GM19351 (cell line): ENCODE measurements at regions not wholly inside any gene's neighbourhood (a gene's known extent, or its start where the extent isn't known, plus 50 kb on each side); places are given as distances from the start of the nearest gene placed in this dataset.
"Not testable (repeated sequence)": the region's sequence is repeated elsewhere in the genome, so short reads cannot be mapped to it uniquely, and the experiment has no call there.

Source experiments
- ATAC-seq: cut with Tn5 transposase; IDR thresholded peaks from one replicate; pipeline ENCODE4 v1.9.1; 2021; ENCODE audit warnings: mild to moderate bottlenecking, moderate library complexity; ENCODE audit not compliant: unreplicated experiment

DNA sequence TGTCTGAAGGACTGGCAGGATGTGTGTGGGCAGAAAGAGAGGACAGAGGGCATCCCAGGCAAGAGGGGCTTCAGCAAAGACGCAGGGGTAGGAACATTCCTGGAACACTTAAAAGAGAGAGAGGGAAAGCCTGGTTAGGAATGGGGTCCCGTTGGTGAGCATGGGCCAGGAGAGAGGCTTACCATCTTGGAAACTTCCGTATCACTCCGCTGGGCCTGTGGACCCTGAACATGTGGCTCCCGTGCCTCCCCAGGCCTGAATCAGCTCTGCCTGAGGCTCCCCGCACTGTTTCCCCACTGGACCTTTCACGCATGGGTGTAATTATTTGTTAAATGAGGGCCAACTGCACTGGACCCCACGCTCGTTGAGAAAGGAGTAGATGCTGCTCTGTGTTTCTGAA lies 191.1 kb upstream of the GLI2 start:
- no peak for ATAC-seq

DNA sequence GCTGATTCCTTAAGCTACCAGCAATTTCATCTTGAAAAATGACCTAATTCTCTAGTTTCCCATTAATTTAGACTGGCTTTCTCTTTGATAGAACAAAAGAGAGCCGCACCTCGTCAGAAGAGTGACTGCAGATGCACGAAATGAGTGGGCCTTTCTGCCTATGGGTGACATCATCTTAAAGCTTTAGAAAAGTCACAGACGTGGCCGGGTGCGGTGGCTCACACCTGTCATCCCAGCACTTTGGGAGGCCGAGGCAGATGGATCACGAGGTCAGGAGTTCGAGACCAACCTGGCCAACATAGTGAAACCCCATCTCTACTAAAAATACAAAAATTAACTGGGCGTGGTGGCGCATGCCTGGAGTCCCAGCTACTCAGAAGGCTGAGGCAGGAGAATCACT lies 190.7 kb upstream of the GLI2 start:
- ATAC-seq, result not testable (repeated sequence)

DNA sequence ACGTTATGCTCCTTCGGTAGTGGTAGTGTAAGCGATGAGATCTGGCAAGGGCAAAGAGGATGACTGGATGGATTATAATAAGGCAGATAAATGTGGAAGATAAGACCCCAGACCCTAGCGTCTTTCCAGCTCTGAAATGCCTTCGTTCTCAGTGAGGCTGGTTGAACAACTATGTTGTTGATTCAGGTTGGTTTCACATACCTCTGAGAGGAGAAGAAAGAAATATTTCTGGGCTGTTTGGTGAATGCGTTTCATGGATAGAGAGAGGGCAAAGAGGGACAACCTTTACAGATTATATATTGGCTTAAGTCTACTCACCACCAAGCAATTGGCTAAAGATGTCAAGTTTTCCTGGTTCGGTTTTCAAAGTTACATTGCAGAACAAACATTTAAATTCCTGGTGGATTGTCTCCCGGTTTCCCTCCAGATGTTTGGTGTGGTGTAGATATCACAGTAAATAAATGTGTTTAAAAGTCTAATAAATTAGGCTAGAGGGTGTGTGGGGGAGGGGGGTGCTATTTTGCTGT lies 190.1 kb upstream of the GLI2 start:
- no peak for ATAC-seq

DNA sequence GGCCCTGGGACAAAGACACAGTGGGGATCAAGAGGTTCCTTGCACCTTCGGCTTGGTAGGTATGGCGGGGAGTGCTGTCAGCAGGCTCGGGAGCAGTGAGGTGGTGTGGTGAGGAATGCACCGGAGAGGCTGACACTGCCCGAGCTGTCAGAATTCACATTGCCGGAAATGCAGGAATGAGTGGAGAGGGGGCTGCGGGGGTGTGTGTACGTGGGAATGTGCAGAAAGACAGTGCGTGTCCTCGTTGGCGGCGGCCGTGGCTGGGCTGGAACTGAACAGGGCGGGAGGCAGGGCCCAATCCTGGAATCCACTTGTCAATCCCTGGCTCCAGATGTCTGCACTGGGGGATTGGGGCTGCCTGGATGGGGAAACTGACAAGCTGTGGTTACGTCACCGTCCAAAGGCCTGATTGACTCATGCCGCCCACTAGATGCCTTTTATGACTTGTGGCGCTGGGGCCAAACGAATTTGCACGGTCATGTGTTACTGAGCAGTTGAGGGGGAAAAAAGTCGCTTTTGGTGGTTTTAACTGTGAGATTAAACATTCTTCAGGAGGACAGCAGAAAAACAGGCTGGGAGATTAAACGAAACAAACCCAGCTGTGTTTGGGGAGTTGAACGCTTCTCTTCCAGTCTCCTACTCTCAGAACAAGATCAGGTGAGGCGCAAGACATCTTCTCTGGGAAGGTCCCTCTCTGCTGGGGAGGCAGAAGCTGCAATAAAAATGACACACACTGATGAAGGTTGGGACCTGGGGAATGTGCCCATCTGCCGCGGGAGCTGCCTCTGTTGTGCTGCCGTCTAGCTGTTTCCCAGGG lies 189.4 kb upstream of the GLI2 start:
- ATAC-seq, result no peak

DNA sequence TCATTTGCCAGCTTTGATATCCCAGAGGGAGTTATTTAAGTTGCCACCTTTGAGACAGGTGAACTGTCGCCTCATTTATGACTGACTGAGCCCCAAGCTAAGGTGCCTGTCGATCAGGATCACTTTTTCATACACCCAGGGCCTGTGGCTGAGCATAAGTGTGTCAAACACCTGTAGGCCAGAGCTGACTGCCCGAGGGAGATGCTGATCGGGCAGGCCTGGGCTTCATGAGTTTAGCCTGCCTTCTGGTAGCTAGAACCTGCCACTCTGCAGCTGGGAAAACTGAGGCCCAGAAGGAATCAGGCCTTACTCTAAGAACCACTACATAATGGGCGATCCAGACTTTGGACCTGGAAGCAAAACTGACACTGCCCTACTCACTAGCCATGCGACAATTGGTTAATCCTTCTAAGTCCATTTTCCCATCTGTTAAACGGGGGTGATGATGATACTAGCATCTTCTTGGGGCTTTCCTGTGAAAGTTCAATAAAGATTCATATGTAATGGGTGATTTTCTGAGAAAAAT lies 188.7 kb upstream of the GLI2 start:
- no peak for ATAC-seq

DNA sequence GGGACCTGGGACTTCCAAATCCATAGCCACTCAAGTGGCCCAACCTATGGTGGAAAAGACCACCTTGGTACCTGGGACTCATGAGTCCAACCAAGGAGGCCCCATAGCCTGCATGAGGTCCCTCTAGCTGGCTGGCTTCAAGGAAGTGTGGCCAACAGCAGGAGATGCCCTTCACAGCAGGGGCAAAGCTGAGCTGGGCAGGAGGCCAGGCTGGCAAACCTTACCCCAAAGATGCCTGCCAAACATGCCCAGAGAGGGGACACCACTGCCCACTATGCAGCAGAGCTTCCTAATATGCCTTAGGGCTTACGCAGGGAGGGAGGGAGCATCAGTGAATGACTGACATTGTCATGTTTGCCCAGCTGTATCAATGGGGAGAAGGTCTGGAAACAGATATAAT lies 188.0 kb upstream of the GLI2 start:
- ATAC-seq, result no peak

DNA sequence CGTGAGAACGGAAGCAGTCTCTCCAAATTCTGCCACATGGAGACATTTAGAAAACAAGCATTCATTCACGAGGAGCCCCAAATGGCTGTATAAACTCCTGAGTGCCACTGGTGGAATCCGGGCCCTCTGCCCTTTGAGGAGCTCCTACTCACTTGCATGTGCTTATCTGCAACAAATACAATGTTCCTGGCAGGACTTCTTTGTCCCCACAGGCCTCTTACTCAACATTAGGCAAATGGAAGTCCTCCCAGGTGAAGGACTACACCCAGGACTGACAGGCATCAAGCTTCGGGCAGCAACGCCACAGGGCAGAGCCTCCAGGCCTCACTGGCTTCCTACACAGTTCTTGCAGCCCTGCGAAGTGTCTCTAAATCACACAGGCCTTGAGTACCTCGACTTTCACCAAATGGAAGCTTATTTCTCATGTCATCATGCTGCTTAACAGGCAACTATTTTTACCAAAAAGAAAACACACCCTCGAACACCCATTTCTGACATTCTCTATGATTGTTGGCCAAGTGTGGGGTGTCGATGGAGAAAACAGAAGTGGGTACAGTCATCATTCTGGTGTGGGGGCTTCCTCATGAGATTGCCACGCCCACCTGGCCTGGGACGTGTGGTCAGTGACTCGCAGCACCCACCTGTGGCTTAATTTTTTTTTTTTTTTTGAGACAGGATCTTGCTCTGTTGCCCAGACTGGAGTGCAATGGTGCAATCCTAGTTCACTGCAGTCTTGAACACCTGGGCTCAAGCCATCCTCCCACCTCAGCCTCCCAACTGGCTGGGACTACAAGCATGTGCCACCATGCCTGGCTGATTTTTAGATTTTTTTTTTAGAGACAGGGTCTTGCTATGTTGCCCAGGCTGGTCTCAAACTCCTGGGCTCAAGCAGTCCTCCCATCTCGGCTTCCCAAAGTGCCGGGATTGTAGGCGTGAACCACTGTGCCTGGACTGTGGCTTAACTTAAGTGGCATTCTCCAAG lies 186.8 kb upstream of the GLI2 start:
- no peak for ATAC-seq

DNA sequence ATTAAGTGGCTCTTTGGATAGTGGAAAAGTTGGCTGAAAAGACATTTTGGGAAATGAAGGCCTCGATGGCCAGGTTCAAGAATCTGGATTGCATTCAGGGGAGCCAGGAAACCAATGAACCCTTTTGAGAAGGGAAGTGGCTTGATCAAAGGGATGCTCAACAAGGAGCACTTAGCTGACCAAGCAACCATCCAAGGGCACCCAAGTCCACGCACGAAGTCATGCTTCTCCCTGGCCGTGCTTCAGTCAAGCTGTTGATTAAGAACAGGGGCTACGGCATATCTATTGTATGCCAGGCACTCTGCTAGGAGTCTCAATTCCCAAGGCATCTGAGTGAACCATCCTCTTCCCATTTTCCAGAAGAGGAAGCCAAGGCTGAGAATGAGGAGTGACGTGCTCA lies 185.8 kb upstream of the GLI2 start:
- ATAC-seq, result no peak

DNA sequence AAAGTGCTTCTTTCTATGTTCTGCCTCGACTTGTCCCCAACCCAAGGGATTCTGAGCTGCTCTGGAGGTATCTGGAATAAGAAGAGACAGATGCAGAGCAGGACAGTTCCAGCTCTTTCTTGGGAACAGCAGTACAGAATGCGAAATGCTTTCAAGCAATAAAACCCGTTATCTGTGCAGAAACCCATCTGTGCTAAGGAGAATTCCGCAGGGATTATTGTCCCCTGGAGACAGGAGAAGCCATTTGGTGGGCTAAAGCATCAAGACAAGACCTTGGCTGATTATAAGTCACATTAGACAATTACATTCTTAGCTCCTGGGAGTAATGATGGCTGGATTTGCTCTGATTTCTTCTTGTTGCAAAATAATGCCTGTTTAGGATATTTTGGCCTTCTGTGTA lies 185.4 kb upstream of the GLI2 start:
- ATAC-seq, result no peak

DNA sequence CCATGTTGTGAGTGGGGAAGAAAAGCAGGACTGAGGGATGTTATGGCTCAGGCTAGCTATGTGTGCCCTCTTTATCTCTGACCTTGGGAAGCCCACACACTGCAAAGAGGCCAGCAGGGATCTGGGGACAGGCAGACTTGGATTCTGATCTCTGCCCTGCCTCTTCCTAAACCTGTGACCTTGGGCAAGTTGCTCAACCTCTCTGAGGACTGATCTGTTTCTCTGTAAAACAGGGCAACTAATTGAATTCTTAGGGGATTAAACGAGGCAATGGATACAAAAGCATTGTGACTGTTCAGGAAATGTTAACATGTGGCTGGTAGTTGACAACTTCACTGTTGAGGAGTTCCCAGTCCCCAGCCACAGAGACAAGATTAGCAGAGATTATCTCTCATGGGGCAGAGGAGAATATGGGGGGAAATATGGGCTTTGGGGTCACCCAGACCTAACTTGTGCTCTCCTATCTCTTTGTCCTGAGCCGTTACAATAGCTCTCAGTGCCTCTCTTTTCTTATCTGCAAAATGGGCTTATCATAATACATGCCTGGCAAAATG lies 184.7 kb upstream of the GLI2 start:
- no peak for ATAC-seq

DNA sequence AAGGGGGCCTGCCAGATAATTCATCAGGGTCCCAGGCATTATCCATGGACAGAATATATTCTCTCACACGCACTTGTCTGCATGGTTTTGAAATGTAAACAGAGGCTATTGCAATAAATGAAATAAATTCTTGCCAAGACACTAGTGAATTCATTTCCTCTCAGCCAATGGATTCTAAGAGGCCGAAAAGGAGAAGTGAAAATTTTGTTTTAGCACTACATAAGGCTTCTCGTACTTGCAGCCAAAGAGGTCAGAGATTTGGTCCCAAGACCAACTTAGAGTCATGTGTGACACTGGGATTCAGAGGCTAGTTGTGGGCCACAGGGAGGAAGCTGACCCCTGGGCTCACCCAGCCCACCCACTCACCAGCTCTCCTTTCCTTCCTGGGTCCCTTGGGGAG lies 184.1 kb upstream of the GLI2 start:
- ATAC-seq, result peak; percentile 85

DNA sequence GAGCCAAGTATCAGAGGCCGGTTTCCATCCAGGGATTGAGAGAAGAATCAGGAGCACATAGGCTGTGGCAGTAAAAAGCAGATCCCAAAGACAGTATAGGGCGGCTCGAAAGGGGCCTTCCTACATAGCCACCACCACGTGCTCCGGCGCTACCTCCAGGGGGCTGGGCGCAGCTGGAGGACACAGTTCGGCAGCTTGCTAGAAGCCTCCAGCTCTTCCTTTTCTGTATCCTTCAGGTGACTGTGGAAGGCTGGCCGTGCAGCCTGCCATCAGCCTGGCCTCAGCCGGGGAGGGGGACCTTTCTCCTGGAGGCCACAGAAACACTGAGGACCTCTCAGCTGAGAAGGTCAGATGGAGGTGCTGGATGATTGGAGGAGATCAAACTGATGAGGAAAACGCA lies 183.6 kb upstream of the GLI2 start:
- no peak for ATAC-seq

DNA sequence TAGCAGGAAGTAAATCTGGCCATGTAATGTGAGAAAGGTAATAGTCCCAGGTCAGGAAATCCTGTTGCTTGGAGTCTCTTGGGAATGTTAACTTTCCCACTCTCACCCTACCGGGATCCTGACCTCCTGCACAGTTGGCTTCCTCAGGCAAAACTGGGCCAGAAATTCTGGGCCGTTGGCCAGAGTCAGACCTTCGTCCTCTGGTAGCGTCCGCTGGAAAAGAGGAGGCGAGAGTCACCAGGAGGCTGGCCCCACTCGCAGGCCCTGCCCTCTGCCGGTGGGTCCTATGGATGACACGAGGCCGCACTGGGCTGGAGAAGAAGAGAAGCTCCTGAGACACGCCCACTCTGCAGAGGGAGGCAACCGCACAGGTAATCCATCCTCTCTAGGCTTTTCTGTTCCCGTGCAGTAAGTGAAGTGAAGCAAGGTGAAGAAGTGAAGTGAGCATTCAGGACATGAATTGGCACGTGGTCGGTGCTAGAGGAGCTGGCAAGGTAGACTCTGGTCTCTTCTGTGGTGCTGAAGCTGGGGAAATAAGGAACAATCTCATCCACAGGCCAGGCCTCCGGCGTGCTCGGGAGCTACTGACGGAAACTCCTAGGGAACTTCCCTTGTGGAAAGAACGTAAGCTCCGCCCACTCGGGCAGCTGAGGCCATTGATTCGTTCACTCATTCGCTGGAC lies 182.7 kb upstream of the GLI2 start:
- no peak for ATAC-seq

DNA sequence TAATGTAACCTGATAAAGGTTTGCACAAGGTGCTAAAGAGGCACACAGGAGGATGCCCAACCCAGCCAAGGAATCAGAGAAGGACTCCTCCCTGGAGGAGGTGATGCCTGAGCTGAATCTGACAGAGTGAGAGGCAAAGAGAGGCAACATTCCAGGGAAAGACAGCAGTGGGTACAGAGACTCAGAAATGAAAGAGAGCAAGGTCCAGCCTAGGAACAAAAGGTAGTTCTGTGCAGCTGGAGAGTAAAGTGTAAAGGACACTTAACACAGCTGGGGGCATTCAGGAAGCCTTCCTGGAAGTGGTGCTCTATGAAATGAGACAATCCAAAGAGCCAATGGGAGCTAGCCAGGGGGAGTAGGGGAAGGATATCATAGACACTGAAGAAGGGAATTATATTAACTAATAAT lies 181.0 kb upstream of the GLI2 start:
- ATAC-seq, result no peak

DNA sequence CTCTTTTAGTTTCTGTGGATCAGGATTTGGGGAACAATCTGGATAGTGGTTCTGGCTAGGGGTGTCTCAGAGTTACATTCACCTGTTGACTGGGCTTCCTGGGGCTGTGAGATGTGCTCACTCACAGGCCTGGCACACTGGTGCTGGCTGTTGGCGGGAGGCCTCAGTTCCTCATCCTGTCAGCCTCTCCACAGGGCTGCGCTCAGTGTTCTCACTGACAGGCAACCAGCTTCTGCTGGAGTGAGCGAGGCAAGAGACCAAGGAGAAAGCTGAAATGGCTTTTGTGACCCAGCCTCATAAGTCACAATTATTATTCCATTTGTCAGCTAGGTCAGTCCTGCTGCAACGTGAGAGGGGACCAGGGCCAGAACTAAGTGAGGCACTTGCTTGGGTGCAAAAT lies 180.6 kb upstream of the GLI2 start:
- ATAC-seq, result no peak

DNA sequence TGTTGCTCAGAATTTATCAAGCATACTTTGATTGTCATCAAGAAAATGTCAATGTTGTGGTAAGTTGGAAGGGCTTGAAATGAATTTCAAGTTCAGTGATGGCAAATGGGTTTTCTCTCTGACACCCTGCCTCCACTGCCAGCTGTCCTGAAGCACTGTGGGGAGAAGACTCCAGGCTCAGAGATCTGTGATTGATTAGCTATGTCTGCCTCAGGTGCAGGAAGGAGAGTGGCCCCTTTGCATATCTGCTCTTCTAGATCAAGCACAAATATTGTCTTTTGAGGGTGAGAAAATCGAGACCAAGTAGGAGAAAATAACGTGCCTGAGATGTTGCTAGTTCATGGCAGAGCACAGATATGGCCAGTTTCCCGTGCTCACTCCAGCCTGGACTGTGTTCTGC lies 178.8 kb upstream of the GLI2 start:
- ATAC-seq, result no peak

DNA sequence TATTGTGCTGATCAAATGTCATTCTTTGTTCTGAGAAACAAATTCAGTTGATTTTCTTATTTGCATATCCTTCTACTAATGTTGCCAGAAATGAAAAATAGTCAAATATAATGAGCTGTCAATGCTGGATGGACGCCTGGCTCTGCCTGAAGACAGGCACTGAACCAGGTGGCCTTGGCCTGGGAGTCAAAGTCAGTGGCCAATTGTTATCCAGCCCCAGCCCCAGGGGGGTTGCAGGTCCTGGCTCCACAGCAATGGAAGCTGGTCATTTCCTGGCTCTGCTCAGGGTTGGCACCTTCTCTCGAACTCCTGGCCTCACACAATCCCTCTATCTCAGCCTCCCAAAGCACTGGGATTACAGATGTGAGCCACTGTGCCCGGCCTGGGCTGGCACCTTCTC lies 176.8 kb upstream of the GLI2 start:
- ATAC-seq, result no peak

DNA sequence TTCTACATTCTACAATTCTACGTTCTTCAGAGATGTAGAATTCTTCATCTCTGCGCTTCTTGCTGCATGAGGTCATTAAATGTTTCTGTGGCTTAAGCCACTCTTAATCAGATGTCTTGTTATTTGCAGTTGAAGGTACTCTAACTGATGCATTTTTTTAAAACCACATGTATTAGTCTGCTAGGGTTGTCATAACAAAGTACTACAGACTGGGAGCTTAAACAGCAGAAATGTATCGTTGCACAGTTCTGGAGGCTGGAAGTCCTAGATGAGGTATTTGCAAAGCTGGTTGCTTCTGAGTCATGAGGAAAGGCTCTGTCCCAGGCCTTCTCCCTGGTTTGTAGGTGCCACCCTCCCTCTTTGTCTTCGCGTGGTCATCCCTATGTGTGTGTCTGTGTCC lies 176.3 kb upstream of the GLI2 start:
- no peak for ATAC-seq

DNA sequence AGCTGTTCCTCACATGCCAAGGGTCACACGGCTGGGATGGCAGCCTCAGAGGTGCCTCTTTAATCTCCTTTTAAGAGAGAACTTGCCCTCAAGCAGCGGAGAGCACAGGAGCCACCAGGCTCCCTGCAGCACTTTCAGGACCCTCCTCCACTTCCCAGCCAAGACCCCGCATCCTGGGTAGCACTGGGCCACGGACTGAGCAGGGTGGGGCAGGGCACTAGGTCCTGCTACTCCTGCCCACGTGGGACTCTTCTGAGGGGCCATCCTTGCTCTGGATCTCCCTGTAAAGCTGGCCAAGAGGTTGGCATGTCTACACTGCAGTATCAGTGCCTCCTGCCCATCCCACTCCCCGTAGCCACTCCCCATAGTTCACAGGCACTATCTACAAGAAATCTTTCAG lies 175.3 kb upstream of the GLI2 start:
- ATAC-seq, result no peak

DNA sequence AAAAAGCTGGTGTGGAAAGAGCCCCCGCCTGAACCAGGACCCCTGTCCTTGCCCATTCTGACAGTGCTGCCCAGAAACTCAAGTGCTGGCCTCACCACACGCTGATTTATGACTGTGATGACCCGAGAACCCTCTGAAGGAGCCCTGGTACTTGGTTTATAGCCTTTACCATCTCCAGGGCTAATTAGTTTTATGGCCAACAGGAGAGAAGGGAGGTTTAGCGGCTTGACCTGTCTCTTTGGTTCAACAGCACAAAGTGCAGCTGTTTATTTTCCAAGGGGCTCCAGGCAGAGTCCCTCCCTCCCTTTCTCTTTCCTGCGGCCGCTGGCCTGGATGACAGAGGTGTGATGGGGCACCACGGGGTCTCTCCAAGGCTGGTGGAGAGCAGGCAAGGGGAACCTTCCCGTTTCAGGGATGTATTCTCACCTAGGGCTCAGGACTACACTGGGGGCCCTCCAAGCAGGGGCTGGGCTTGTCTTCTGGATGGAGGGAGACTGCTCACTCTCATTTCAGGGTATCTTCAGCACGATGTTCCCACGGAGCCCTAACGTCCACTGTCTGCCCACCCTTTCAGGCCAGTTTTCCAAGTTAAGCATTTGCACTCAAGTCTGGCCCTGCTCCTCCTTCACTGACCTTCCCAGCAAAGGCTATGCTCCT lies 174.2 kb upstream of the GLI2 start:
- ATAC-seq, result no peak
